Cardiac fibroblast (primary cell): ENCODE measurements at regions not wholly inside any gene's neighbourhood (a gene's known extent, or its start where the extent isn't known, plus 50 kb on each side); places are given as distances from the start of the nearest gene placed in this dataset.
"Not testable (repeated sequence)": the region's sequence is repeated elsewhere in the genome, so short reads cannot be mapped to it uniquely, and the experiment has no call there.

Experiments used
- DNase-seq, 2 donors: peaks; one replicate each; pipeline versions ENCODE4 v3.0.0 to v3.0.0-alpha.2; 2010; ENCODE audit warnings: low read depth in 2 of 2
- H3K4me3 ChIP-seq, 2 donors: replicated peaks in 1 of 2; 1 replicate in 1 of 2; 2 replicates in 1 of 2; pipeline ENCODE4 v1.5.1; 2011; ENCODE audit warnings: low read depth in 2 of 2, low read length in 2 of 2, mild to moderate bottlenecking in 2 of 2, moderate library complexity in 1 of 2
- TF ChIP-seq, protein P1 (sequence below): IDR thresholded peaks from one replicate; pipeline ENCODE4 v1.5.1; 2011; ENCODE audit warnings: low read depth, mild to moderate bottlenecking, low read length, inconsistent platforms

DNA sequence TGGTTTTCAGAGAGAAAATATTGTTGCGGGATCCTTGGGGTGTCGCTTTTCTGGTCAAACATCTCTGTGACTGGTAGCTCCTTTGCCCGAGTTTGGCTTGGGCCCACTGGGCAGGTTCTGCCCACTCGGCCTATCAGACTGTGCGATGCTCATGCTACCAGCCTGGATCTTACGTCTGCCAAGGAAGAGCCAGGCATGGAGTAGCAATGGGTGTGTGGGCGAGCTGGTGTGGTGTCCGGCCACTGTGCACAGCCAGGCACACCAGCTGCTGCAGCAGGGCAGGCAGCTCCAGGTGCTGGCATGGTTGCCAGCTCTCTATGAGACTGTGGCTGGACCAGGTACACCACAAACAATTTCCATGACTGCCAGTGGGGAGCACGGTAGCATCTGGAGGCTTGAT is 1351.8 kb upstream of the PCDH20 start:
- DNase-seq: no peak
- TF ChIP-seq, protein P1, sequence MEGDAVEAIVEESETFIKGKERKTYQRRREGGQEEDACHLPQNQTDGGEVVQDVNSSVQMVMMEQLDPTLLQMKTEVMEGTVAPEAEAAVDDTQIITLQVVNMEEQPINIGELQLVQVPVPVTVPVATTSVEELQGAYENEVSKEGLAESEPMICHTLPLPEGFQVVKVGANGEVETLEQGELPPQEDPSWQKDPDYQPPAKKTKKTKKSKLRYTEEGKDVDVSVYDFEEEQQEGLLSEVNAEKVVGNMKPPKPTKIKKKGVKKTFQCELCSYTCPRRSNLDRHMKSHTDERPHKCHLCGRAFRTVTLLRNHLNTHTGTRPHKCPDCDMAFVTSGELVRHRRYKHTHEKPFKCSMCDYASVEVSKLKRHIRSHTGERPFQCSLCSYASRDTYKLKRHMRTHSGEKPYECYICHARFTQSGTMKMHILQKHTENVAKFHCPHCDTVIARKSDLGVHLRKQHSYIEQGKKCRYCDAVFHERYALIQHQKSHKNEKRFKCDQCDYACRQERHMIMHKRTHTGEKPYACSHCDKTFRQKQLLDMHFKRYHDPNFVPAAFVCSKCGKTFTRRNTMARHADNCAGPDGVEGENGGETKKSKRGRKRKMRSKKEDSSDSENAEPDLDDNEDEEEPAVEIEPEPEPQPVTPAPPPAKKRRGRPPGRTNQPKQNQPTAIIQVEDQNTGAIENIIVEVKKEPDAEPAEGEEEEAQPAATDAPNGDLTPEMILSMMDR: no peak
- no peak overlapping the region for H3K4me3 ChIP-seq

DNA sequence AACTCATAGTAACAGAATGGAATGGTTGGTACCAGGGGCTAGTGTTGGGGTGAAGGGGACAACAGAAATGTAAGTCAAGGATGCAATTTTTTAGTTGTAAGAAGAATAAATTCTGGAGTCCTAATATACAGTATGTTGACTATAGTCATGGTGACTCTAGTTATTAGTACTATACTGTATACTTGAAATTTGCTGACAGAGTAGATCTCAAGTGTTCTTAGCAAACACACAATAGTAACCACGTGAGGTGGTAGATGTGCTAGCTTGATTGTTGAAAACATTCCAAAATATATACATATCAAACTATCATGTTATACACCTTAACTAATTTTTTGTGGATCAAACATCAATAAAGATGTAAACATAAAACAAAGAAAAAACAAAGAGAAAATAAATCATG is 1345.1 kb upstream of the PCDH20 start:
- no peak for DNase-seq
- H3K4me3 ChIP-seq: no peak overlapping the region
- TF ChIP-seq, protein P1: no peak

DNA sequence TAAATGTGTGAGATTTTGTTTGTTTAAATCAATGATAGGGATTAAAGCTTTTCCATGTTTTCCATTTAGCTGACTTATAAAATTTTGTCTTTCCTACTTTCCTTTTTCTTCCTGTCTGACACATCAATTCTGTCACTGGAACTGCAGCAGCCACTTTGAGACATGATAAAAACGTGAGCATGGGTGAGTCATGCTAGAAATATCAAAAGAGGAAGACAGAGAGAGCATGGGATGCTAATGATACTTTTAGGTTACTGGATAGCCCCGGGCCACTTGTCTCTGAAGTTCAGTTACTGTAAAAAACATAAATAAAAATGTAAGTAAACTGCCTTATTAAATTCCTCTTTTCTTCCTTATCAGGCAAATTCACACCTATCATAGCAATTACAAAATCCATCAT is 1332.0 kb upstream of the PCDH20 start:
- TF ChIP-seq, protein P1: no peak
- H3K4me3 ChIP-seq: no peak overlapping the region
- DNase-seq: no peak

DNA sequence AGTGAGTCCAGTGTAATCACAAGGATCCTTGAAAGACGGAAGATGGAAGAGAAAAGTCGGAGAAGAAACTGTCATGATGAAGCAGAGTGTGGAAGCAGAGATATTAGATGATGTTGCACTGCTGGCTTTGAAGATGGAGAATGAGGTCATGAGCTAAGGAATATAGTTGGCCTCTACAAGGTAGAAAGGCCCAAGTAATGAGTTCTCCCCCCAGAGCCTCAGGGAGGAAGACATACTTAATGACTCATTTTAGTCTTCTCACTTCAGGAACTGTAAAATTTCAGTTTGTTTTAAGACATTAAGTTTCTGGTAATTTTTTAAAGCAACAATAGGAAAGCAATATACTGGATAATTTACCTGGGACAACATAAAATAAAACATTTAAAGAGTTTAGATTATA is 1331.5 kb upstream of the PCDH20 start:
- H3K4me3 ChIP-seq: no peak overlapping the region
- no peak for DNase-seq
- TF ChIP-seq, protein P1: no peak

DNA sequence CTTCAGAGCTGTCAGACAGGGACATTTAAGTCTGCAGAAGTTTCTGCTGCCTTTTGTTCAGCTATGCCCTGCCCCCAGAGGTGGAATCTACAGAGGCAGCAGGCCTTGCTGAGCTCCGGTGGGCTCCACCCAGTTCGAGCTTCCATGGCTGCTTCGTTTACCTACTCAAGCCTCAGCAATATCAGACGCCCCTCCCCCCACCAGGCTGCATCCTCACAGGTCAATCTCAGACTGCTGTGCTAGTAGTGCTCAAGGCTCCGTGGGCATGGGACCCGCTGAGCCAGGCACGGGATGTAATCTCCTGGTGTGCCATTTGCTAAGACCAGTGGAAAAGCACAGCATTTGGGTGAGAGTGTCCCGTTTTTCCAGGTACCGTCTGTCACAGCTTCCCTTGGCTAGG is 1314.1 kb upstream of the PCDH20 start:
- H3K4me3 ChIP-seq, DNase-seq: not testable (repeated sequence)

DNA sequence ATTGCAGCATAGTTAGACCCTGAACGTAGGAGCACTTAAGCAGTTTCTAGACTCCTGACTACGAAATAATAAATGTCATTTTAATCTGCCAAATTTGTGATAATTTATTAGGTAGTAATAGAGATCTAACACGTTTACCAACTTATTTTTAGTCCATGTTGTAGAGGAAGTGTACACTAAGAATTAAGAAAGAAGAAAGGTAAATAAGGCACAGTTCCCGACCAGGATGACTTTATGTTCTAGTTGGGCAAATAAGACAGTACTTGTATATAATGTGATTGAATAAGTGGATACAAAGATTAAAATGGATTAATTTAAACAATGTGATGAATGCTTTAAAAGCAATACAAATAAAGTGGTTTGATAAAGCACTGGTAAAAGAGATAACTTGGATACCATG is 1306.2 kb upstream of the PCDH20 start:
- TF ChIP-seq, protein P1: no peak
- no peak overlapping the region for H3K4me3 ChIP-seq
- DNase-seq: no peak

DNA sequence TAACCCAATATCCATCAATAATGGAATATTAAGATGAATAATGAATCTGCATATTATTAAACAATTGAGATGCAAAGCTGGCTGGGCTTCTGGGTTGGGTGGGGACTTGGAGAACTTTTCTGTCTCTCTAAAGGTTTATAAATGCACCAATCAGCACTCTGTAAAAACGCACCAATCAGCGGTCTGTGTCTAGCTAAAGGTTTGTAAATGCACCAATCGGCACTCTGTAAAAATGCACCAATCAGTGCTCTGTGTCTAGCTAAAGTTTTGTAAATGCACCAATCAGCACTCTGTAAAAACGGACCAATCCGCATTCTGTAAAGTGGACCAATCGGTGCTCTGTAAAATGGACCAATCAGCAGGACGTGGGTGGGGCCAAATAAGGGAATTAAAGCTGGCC is 1296.3 kb upstream of the PCDH20 start:
- not testable (repeated sequence) for DNase-seq, H3K4me3 ChIP-seq

DNA sequence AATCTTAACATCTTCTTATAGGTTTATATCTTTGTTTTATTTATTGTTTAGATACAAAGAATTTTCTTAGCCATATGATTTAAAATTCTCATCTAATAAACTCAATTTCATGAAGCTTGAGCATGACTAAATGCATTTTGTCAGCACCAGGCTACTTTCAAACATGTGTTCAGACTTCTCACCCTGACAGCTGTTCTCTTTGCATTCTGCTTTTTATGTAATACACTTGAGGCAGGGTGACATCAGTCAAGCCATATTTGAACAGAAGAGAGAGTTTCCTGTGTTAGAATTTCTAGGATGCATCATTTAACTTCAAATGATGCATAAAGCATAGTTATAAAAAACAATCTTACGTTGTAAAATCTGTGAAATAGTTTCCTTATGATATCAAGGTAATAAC is 1295.1 kb upstream of the PCDH20 start:
- TF ChIP-seq, protein P1: no peak
- no peak overlapping the region for H3K4me3 ChIP-seq
- DNase-seq: no peak
